Mammary epithelial cell (primary cell): ENCODE measurements at regions not wholly inside any gene's neighbourhood (a gene's known extent, or its start where the extent isn't known, plus 50 kb on each side); places are given as distances from the start of the nearest gene placed in this dataset.

Experiments used
- EZH2 ChIP-seq: IDR thresholded peaks from 2 replicates; pipeline ENCODE4 v1.6.1; 2012; ENCODE audit warnings: low read length, inconsistent platforms, borderline replicate concordance
- TF ChIP-seq, protein P1 (sequence below), 2 donors: IDR thresholded peaks in 1 of 2; conservative IDR thresholded peaks in 1 of 2; 2 replicates each; pipeline ENCODE4 v1.5.1; 2011 to 2012; ENCODE audit warnings: inconsistent platforms in 2 of 2, low read length in 2 of 2, mild to moderate bottlenecking in 2 of 2, control low read depth in 1 of 2, low read depth in 1 of 2; ENCODE audit not compliant: insufficient read depth in 1 of 2; ENCODE audit errors: extremely low read depth in 1 of 2

DNA sequence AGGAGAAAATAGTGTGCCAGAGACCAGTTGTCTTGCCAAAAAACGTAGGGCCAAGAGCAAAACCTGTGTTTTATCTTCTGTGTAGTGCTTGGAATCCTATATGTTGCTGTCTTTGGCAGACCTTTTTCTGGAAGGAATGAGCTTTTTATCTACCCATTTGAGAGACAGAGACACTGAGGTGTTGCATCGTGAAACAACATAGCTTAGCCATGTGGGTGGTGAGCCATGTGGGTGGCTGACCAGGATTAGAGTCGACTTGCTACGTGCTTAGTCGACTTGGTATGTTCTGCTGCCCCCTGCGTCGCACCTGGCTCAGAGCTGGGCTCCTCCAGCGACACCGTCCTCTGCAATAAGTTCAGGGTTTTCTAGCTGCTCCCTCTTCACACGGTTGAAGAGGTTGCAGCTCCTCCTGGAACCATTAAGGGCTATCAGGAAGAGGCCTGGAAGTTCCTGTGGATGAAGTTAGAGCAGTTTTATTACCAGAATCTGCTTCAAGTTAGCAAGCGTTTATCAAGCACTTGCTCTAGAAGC is 175.8 kb downstream of the SH2D4B start:
- TF ChIP-seq, protein P1, sequence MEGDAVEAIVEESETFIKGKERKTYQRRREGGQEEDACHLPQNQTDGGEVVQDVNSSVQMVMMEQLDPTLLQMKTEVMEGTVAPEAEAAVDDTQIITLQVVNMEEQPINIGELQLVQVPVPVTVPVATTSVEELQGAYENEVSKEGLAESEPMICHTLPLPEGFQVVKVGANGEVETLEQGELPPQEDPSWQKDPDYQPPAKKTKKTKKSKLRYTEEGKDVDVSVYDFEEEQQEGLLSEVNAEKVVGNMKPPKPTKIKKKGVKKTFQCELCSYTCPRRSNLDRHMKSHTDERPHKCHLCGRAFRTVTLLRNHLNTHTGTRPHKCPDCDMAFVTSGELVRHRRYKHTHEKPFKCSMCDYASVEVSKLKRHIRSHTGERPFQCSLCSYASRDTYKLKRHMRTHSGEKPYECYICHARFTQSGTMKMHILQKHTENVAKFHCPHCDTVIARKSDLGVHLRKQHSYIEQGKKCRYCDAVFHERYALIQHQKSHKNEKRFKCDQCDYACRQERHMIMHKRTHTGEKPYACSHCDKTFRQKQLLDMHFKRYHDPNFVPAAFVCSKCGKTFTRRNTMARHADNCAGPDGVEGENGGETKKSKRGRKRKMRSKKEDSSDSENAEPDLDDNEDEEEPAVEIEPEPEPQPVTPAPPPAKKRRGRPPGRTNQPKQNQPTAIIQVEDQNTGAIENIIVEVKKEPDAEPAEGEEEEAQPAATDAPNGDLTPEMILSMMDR (conservative IDR thresholded peaks at IDR 0.05 in 1 of 2, IDR thresholded peaks at IDR 0.05 in 1 of 2; ENCODE audit: extremely low read depth in 1 of 2, insufficient read depth in 1 of 2, low read depth in 1 of 2, low read length in 2 of 2): no peak
- no peak for TF ChIP-seq EZH2
